ENCODE measurements at regions not wholly inside any gene's neighbourhood (a gene's known extent, or its start where the extent isn't known, plus 50 kb on each side); places are given as distances from the start of the nearest gene placed in this dataset.

DNA sequence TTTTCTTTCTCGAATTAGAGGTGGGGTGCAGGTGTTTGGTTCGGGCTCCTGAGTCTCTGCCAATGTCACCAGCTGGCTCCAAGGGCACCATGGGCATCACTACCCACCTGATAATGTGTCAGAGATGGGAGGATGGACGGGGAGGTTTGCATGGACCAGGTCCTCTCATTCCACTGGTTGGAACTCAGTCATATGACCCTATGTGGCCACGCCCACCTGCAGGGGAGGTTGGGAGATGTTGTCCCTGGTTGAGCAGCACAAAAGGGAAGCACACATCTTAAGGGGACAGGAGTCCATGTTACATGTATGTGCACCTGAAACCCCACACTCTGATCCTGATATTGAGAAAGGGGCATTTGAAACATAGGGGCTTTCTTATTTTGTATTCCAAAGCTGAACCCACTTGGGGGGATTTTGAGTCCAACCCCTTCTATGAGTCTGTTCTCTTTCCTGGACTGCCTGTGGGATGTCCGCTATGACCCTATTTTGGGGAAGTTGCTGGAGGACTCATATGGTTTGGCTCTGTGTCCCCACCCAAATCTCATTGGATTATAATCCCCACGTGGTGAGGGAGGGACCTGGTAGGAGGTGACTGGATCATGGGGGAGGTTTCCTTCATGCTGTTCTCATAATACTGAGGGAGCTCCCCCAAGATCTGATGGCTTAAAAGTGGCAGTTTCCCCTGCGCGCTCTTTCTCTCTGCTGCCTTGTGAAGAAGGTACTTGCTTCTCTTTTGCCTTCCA, 66.9 kb upstream of the BAIAP2L1 start:
- no peak for DNase-seq
- Histone ChIP-seq H2BK15ac (replicated peaks; ENCODE audit: low read depth) (no peak overlapping the region), H3K27ac (ENCODE audit: low read depth, low read length) (no peak overlapping the region), H2BK5ac (ENCODE audit: low read length) (no peak overlapping the region), H3K23ac (ENCODE audit: low read length) (no peak overlapping the region), H3K36me3 (ENCODE audit: control insufficient read depth, insufficient read depth, low read length) (no peaks in the 10 kb centered on the region), H3K4ac (ENCODE audit: low read depth, low read length) (no peak overlapping the region), H3K79me2 (ENCODE audit: control insufficient read depth, insufficient read depth, low read length) (no peaks in the 10 kb centered on the region), H3K27me3 (ENCODE audit: insufficient read depth, low read length, poor library complexity) (no peaks in the 10 kb centered on the region), H3K4me2 (ENCODE audit: low read length) (no peak overlapping the region), H4K5ac (ENCODE audit: low read length) (no peak overlapping the region), H3K79me1 (ENCODE audit: low read length) (no peaks in the 10 kb centered on the region), H3K56ac (ENCODE audit: low read length) (no peak overlapping the region), H4K8ac (ENCODE audit: low read depth, low read length) (no peak overlapping the region), H3K18ac (ENCODE audit: low read length) (no peak overlapping the region), H3K4me1 (ENCODE audit: control insufficient read depth, low read depth, low read length) (no peaks in the 10 kb centered on the region), H2BK120ac (ENCODE audit: low read depth, low read length) (no peak overlapping the region), H3K4me3 (ENCODE audit: low read length) (no peak overlapping the region), H3K9ac (ENCODE audit: low read length) (no peak overlapping the region), H2AK5ac (ENCODE audit: low read length) (no peak overlapping the region)
- no CpG with 5 or more reads among the region's 8 CpGs for WGBS (ENCODE audit: extremely low coverage, insufficient coverage, low lambda C conversion rate)

DNA sequence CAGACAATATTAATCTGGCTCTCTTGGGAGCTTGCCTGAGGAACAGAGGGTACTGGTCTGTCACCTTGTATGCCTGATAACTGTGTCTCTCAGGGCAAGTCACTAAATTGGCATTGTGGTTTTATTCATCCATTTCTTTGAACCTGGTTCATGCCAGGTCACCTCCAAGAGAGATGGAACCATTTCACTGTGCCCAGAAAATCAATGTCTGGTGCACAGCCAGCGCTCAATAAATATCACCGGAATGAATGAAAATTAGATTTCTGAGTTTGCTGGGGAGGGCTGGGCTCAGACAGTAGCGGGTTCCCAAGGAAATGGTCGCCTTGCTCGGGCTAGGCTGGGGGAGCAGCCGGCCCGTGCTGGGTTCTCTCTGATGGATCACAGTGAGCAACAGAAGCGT, 64.1 kb upstream of the BAIAP2L1 start:
- Histone ChIP-seq H3K4me3 (ENCODE audit: low read length) (no peak overlapping the region), H3K27me3 (ENCODE audit: insufficient read depth, low read length, poor library complexity) (no peaks in the 10 kb centered on the region), H2BK15ac (replicated peaks; ENCODE audit: low read depth) (no peak overlapping the region), H3K4me2 (ENCODE audit: low read length) (no peak overlapping the region), H4K5ac (ENCODE audit: low read length) (no peak overlapping the region), H4K8ac (ENCODE audit: low read depth, low read length) (no peak overlapping the region), H2BK5ac (ENCODE audit: low read length) (no peak overlapping the region), H3K36me3 (ENCODE audit: control insufficient read depth, insufficient read depth, low read length) (no peaks in the 10 kb centered on the region), H3K9ac (ENCODE audit: low read length) (no peak overlapping the region), H3K18ac (ENCODE audit: low read length) (no peak overlapping the region), H3K23ac (ENCODE audit: low read length) (no peak overlapping the region), H3K56ac (ENCODE audit: low read length) (no peak overlapping the region), H3K27ac (ENCODE audit: low read depth, low read length) (no peak overlapping the region), H3K4me1 (ENCODE audit: control insufficient read depth, low read depth, low read length) (no peaks in the 10 kb centered on the region), H3K79me1 (ENCODE audit: low read length) (no peaks in the 10 kb centered on the region), H2AK5ac (ENCODE audit: low read length) (no peak overlapping the region), H3K79me2 (ENCODE audit: control insufficient read depth, insufficient read depth, low read length) (no peaks in the 10 kb centered on the region), H2BK120ac (ENCODE audit: low read depth, low read length) (no peak overlapping the region), H3K4ac (ENCODE audit: low read depth, low read length) (no peak overlapping the region)
- no peak for DNase-seq
- WGBS (ENCODE audit: extremely low coverage, insufficient coverage, low lambda C conversion rate) = no CpG with 5 or more reads among the region's 8 CpGs

DNA sequence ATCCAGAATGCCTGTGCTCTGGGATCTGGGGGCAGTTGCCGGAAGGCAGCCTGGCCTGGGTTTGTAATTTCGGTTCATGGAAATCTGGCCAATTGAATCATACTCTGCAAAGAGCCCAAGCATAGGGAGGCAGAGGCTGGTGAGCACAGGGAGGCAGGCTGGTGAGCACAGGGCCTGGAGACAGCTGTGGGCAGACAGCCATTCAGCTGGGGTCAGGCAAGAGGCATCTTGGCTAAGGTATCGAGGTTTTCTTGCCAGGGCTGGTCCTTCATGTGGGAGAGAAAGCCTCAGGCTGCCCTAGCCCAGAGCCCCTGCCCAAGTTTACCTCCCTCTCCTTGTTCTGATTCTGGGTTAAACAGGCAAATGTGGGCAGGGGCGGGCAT, 63.7 kb upstream of the BAIAP2L1 start:
- Histone ChIP-seq H3K27me3 (ENCODE audit: insufficient read depth, low read length, poor library complexity) (no peaks in the 10 kb centered on the region), H3K9ac (ENCODE audit: low read length) (no peak overlapping the region), H2BK120ac (ENCODE audit: low read depth, low read length) (no peak overlapping the region), H4K5ac (ENCODE audit: low read length) (no peak overlapping the region), H3K4me3 (ENCODE audit: low read length) (no peak overlapping the region), H3K56ac (ENCODE audit: low read length) (no peak overlapping the region), H4K8ac (ENCODE audit: low read depth, low read length) (no peak overlapping the region), H3K4me1 (ENCODE audit: control insufficient read depth, low read depth, low read length) (no peaks in the 10 kb centered on the region), H3K79me2 (ENCODE audit: control insufficient read depth, insufficient read depth, low read length) (no peaks in the 10 kb centered on the region), H3K27ac (ENCODE audit: low read depth, low read length) (no peak overlapping the region), H3K4ac (ENCODE audit: low read depth, low read length) (no peak overlapping the region), H2BK15ac (replicated peaks; ENCODE audit: low read depth) (no peak overlapping the region), H3K23ac (ENCODE audit: low read length) (no peak overlapping the region), H2AK5ac (ENCODE audit: low read length) (no peak overlapping the region), H2BK5ac (ENCODE audit: low read length) (no peak overlapping the region), H3K18ac (ENCODE audit: low read length) (no peak overlapping the region), H3K36me3 (ENCODE audit: control insufficient read depth, insufficient read depth, low read length) (no peaks in the 10 kb centered on the region), H3K4me2 (ENCODE audit: low read length) (no peak overlapping the region), H3K79me1 (ENCODE audit: low read length) (no peaks in the 10 kb centered on the region)
- WGBS (ENCODE audit: extremely low coverage, insufficient coverage, low lambda C conversion rate) = no CpG with 5 or more reads among the region's 4 CpGs
- DNase-seq = no peak

DNA sequence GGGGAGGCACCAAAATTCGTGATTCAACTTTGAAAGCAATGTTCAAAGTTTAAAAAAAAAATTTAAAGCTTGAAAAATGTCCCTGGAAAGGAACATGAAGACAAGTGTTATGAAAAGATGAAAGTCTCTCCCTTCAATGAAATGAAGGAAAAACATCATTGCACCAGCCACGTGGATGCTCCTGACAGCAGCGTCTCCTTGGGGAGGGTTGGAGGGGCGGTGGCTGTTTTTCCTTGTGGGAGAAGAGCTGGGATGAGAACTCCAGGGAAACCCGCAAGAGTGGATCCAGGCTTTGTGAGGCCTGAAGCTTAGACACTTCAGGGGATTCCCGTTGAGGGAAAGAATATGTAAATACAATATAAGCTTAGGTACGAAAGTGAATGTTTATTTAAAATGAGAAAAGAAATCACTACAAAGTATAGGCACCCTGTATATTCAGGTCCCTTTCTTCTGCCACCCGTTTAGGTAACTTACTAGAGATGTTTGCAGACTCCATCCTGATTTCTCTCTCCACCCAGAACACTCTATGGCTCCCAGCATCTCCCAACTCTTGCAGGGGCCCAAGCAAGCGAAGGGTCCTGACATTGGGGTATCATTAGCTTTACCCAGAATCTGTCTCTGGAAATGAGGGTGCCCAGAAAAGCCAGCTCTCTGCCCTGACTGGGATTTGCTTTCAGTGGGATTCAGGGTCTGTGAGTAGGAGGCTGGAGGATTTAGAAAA, 63.1 kb upstream of the BAIAP2L1 start:
- no peaks in the 10 kb centered on the region for H3K79me2 ChIP-seq (ENCODE audit: control insufficient read depth, insufficient read depth, low read length)
- H2AK5ac ChIP-seq (ENCODE audit: low read length) = no peak overlapping the region
- no peak for DNase-seq
- H3K23ac ChIP-seq (ENCODE audit: low read length) = no peak overlapping the region
- no peak overlapping the region for H4K5ac ChIP-seq (ENCODE audit: low read length)
- H3K56ac ChIP-seq (ENCODE audit: low read length) = no peak overlapping the region
- no peak overlapping the region for H3K4me2 ChIP-seq (ENCODE audit: low read length)
- H3K79me1 ChIP-seq (ENCODE audit: low read length) = no peaks in the 10 kb centered on the region
- no peak overlapping the region for H2BK120ac ChIP-seq (ENCODE audit: low read depth, low read length)
- no peak overlapping the region for H3K27ac ChIP-seq (ENCODE audit: low read depth, low read length)
- H3K9ac ChIP-seq (ENCODE audit: low read length) = no peak overlapping the region
- WGBS (ENCODE audit: extremely low coverage, insufficient coverage, low lambda C conversion rate) = no CpG with 5 or more reads among the region's 9 CpGs
- H2BK5ac ChIP-seq (ENCODE audit: low read length) = no peak overlapping the region
- H3K4me1 ChIP-seq (ENCODE audit: control insufficient read depth, low read depth, low read length) = no peaks in the 10 kb centered on the region
- H3K4me3 ChIP-seq (ENCODE audit: low read length) = no peak overlapping the region
- H2BK15ac ChIP-seq (replicated peaks; ENCODE audit: low read depth) = no peak overlapping the region
- H3K4ac ChIP-seq (ENCODE audit: low read depth, low read length) = no peak overlapping the region
- H3K36me3 ChIP-seq (ENCODE audit: control insufficient read depth, insufficient read depth, low read length) = no peaks in the 10 kb centered on the region
- H4K8ac ChIP-seq (ENCODE audit: low read depth, low read length) = no peak overlapping the region
- H3K18ac ChIP-seq (ENCODE audit: low read length) = no peak overlapping the region
- H3K27me3 ChIP-seq (ENCODE audit: insufficient read depth, low read length, poor library complexity) = no peaks in the 10 kb centered on the region

DNA sequence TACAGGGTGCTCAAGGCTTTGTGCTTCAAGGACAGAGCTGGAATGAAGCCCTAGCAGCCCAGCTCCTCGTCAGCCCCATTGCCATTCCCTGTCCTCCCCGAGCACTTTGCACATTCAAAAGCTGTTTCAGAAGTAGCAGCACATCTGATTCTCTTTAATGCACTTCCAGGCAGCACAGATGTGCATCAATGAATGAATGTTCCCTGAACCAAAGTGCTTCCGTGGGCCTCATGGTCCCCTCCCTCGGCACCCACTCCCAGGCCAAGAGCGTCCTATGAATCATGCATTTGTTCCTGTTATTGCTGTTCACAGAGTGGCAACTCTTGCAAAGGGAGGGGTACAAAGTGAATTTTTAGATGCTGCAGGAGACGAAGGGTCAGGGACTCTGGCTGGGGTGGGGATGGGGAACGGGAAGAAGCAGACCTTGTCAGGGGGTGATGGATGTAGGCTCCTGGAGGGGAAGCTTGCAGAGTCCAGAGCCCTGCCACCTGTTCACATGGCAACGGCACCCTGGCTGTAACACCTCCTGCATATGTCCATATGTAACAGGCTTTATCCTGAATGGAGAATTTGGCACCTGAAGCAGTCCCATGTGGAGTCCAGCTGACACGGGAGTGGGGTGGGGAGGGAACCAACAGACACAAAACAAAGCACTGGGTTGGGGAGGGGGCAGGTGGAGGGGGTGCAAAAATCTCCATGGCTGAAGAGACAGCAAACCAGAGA, 62.2 kb upstream of the BAIAP2L1 start:
- no peak overlapping the region for H3K56ac ChIP-seq (ENCODE audit: low read length)
- no peaks in the 10 kb centered on the region for H3K79me1 ChIP-seq (ENCODE audit: low read length)
- no peaks in the 10 kb centered on the region for H3K4me1 ChIP-seq (ENCODE audit: control insufficient read depth, low read depth, low read length)
- no peak for DNase-seq
- no peak overlapping the region for H3K4ac ChIP-seq (ENCODE audit: low read depth, low read length)
- H3K4me3 ChIP-seq (ENCODE audit: low read length) = no peak overlapping the region
- no CpG with 5 or more reads among the region's 9 CpGs for WGBS (ENCODE audit: extremely low coverage, insufficient coverage, low lambda C conversion rate)
- H3K36me3 ChIP-seq (ENCODE audit: control insufficient read depth, insufficient read depth, low read length) = no peaks in the 10 kb centered on the region
- H3K27me3 ChIP-seq (ENCODE audit: insufficient read depth, low read length, poor library complexity) = no peaks in the 10 kb centered on the region
- no peak overlapping the region for H3K18ac ChIP-seq (ENCODE audit: low read length)
- no peak overlapping the region for H2AK5ac ChIP-seq (ENCODE audit: low read length)
- H4K8ac ChIP-seq (ENCODE audit: low read depth, low read length) = no peak overlapping the region
- H2BK120ac ChIP-seq (ENCODE audit: low read depth, low read length) = no peak overlapping the region
- H3K79me2 ChIP-seq (ENCODE audit: control insufficient read depth, insufficient read depth, low read length) = no peaks in the 10 kb centered on the region
- H3K4me2 ChIP-seq (ENCODE audit: low read length) = no peak overlapping the region
- no peak overlapping the region for H4K5ac ChIP-seq (ENCODE audit: low read length)
- H2BK5ac ChIP-seq (ENCODE audit: low read length) = no peak overlapping the region
- H2BK15ac ChIP-seq (replicated peaks; ENCODE audit: low read depth) = no peak overlapping the region
- H3K27ac ChIP-seq (ENCODE audit: low read depth, low read length) = no peak overlapping the region
- H3K23ac ChIP-seq (ENCODE audit: low read length) = no peak overlapping the region
- no peak overlapping the region for H3K9ac ChIP-seq (ENCODE audit: low read length)
